Endodermal cell (in vitro differentiated cells): ENCODE measurements at regions not wholly inside any gene's neighbourhood (a gene's known extent, or its start where the extent isn't known, plus 50 kb on each side); places are given as distances from the start of the nearest gene placed in this dataset.
A peak's percentile ranks its signal among the peaks of the same experiment; 100 is the strongest.

Source experiments
- DNase-seq: peaks from one replicate; pipeline ENCODE4 v3.0.0-alpha.2; 2017
- H3K27ac ChIP-seq: 2 replicates; pipeline ENCODE4 v1.5.1; 2013; ENCODE audit warnings: mild to moderate bottlenecking, low read depth, low read length, moderate library complexity
- H3K27me3 ChIP-seq: 2 replicates; pipeline ENCODE4 v1.6.1; 2013; ENCODE audit warnings: mild to moderate bottlenecking, low read length, moderate library complexity; ENCODE audit not compliant: insufficient read depth, control insufficient read depth, poor library complexity, severe bottlenecking
- H3K36me3 ChIP-seq: 2 replicates; pipeline ENCODE4 v1.7.0; 2013; ENCODE audit warnings: mild to moderate bottlenecking, low read length, moderate library complexity; ENCODE audit not compliant: control insufficient read depth, insufficient read depth
- H3K4me1 ChIP-seq: one replicate; pipeline ENCODE4 v1.7.0; 2013; ENCODE audit warnings: low read length; ENCODE audit not compliant: control insufficient read depth, insufficient read depth
- H3K4me3 ChIP-seq: 2 replicates; pipeline ENCODE4 v1.5.1; 2013; ENCODE audit warnings: mild to moderate bottlenecking, low read length, moderate library complexity
- H3K9ac ChIP-seq: 2 replicates; pipeline ENCODE4 v1.6.1; 2013; ENCODE audit warnings: mild to moderate bottlenecking, low read length, moderate library complexity; ENCODE audit not compliant: poor library complexity, severe bottlenecking; ENCODE audit errors: extremely low read depth
- H3K9me3 ChIP-seq: 2 replicates; pipeline ENCODE4 v1.6.1; 2013; ENCODE audit warnings: mild to moderate bottlenecking, low read length, moderate library complexity; ENCODE audit not compliant: control insufficient read depth
- H3K27ac Mint-ChIP-seq: 2 replicates; pipeline ENCODE4 v1.8.0; 2020; ENCODE audit warnings: mixed read lengths
- H3K27me3 Mint-ChIP-seq: 2 replicates; pipeline ENCODE4 v1.8.0; 2021; ENCODE audit warnings: mild to moderate bottlenecking, mixed read lengths; ENCODE audit not compliant: insufficient read depth
- H3K36me3 Mint-ChIP-seq: 2 replicates; pipeline ENCODE4 v1.8.0; 2020; ENCODE audit warnings: low read depth, mixed read lengths
- H3K4me1 Mint-ChIP-seq: 2 replicates; pipeline ENCODE4 v1.8.0; 2020; ENCODE audit warnings: mixed read lengths
- H3K4me3 Mint-ChIP-seq: 2 replicates; pipeline ENCODE4 v1.8.0; 2020; ENCODE audit warnings: mild to moderate bottlenecking, moderate library complexity, mixed read lengths
- H3K9me3 Mint-ChIP-seq: 2 replicates; pipeline ENCODE4 v1.8.0; 2020; ENCODE audit warnings: mild to moderate bottlenecking, mixed read lengths
- CTCF ChIP-seq: fragments of 200-600 bp; sonication (generic); conservative IDR thresholded peaks from 2 replicates; pipeline ENCODE4 v1.5.0; 2021; ENCODE audit warnings: antibody characterized with exemption, mild to moderate bottlenecking
- WGBS, 2 experiments: methylation state at CpG; one replicate each; pipeline versions ENCODE4 v1.1.5 to v1.1.7; 2013; ENCODE audit warnings: missing lambda C conversion rate in 2 of 2, mixed read lengths in 1 of 2; ENCODE audit not compliant: insufficient coverage in 1 of 2, insufficient read length in 1 of 2; 5-methylcytosine and 5-hydroxymethylcytosine counted together

DNA sequence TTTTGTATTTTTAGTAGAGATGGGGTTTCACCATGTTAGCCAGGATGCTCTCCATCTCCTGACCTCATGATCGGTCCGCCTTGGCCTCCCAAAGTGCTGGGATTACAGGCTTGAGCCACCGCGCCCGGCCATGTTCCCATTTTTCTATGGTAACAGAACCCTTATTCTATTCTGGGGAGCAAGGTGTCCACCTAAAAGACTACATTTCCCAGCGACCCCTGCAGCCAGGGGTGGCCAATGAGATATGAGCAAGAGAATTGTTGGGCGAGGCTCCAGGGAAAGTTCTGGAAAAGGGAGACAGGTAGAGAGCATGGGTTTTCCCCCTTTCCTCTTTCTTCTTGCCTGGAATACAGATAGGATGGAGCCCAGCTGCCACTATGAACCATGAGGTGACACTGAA is 96.9 kb downstream of the LINGO1 start:
- Histone ChIP-seq H3K27me3 (no peaks in the 10 kb centered on the region), H3K9ac (no peak overlapping the region), H3K4me1 (no peaks in the 10 kb centered on the region), H3K36me3 (no peaks in the 10 kb centered on the region), H3K27ac (no peak overlapping the region), H3K4me3 (no peak overlapping the region), H3K9me3 (no peaks in the 10 kb centered on the region)
- Mint-ChIP-seq H3K9me3 (no peaks in the 10 kb centered on the region), H3K27ac (no peak overlapping the region), H3K36me3 (no peaks in the 10 kb centered on the region), H3K4me1 (peaks cover 17% of the 10 kb centered on the region), H3K27me3 (peaks cover 15% of the 10 kb centered on the region), H3K4me3 (no peak overlapping the region)
- WGBS, 2 experiments: 80 to 93% methylated on average over 6 to 7 of the region's 7 CpGs
- no peak for TF ChIP-seq CTCF
- peak; percentile 53 for DNase-seq
